Astrocyte of the spinal cord (primary cell): ENCODE measurements at regions not wholly inside any gene's neighbourhood (a gene's known extent, or its start where the extent isn't known, plus 50 kb on each side); places are given as distances from the start of the nearest gene placed in this dataset.

Source experiments
- DNase-seq: peaks from one replicate; pipeline ENCODE4 v3.0.0; 2011; ENCODE audit warnings: low read depth, low spot score
- H3K4me3 ChIP-seq: 2 replicates; pipeline ENCODE4 v1.5.1; 2011; ENCODE audit warnings: low read depth, mild to moderate bottlenecking, low read length, moderate library complexity
- CTCF ChIP-seq: IDR thresholded peaks from 2 replicates; pipeline ENCODE4 v1.5.1; 2012; ENCODE audit warnings: low read depth, mild to moderate bottlenecking, low read length, inconsistent platforms
- in situ Hi-C: cut with HindIII; loops from 2 replicates; pipeline ENCODE4 v1.10.0; 2017; ENCODE audit warnings: low sequenced_read_pairs

- no peak for TF ChIP-seq CTCF
- no peak overlapping the region for H3K4me3 ChIP-seq
- DNase-seq = no peak
- in situ Hi-C loops = no loop called here
These were observed 1841.3 kb upstream of the CELF4 start for GRCh38 chr18:39406941-39407340.

GRCh38 chr18:39403121-39403520 is 1837.5 kb upstream of the CELF4 start:
- no peak for TF ChIP-seq CTCF
- DNase-seq = no peak
- in situ Hi-C loops = no loop called here

GRCh38 chr18:39399662-39400061 is 1834.1 kb upstream of the CELF4 start:
- H3K4me3 ChIP-seq = no peak overlapping the region
- in situ Hi-C loops = no loop called here
- no peak for DNase-seq
- TF ChIP-seq CTCF = no peak

More at GRCh38 chr18:39403121-39403520, 1837.5 kb upstream of the CELF4 start:
- H3K4me3 ChIP-seq = no peak overlapping the region

- TF ChIP-seq CTCF = no peak
- in situ Hi-C loops = no loop called here
- no peak overlapping the region for H3K4me3 ChIP-seq
- DNase-seq = no peak
These were observed 1830.6 kb upstream of the CELF4 start for GRCh38 chr18:39396168-39396567.

GRCh38 chr18:39389800-39390379 is 1824.3 kb upstream of the CELF4 start:
- DNase-seq = no peak
- TF ChIP-seq CTCF = no peak
- in situ Hi-C loops = no loop called here
- no peak overlapping the region for H3K4me3 ChIP-seq

GRCh38 chr18:39380866-39381265 is 1815.3 kb upstream of the CELF4 start:
- in situ Hi-C loops = no loop called here
- no peak for TF ChIP-seq CTCF
- peak; percentile 14 for DNase-seq
- no peak overlapping the region for H3K4me3 ChIP-seq
